ENCODE measurements at regions not wholly inside any gene's neighbourhood (a gene's known extent, or its start where the extent isn't known, plus 50 kb on each side); places are given as distances from the start of the nearest gene placed in this dataset.

DNA sequence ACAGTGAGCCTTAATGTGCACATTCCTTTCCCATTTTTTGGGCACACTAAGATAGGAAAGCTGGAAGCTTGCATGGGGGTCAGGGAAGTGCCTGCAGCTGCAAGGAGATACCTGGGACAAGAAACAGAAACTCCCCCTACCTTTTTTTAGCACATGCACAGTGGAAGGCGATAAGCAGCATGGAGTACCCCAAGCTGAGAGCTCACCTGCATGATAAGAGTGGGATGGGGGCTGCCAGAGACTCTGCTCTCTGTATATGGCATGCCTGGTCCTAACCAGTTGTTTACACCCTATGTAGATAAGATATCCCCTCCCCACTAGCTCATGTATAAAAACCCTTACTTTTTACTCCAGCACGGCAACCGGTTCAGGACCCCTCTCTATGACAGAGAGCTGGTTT lies 135.9 kb downstream of the TENT5D start:
- no peak for TF ChIP-seq POLR2A (IDR thresholded peaks at IDR 0.05)
- TF ChIP-seq, protein P1, sequence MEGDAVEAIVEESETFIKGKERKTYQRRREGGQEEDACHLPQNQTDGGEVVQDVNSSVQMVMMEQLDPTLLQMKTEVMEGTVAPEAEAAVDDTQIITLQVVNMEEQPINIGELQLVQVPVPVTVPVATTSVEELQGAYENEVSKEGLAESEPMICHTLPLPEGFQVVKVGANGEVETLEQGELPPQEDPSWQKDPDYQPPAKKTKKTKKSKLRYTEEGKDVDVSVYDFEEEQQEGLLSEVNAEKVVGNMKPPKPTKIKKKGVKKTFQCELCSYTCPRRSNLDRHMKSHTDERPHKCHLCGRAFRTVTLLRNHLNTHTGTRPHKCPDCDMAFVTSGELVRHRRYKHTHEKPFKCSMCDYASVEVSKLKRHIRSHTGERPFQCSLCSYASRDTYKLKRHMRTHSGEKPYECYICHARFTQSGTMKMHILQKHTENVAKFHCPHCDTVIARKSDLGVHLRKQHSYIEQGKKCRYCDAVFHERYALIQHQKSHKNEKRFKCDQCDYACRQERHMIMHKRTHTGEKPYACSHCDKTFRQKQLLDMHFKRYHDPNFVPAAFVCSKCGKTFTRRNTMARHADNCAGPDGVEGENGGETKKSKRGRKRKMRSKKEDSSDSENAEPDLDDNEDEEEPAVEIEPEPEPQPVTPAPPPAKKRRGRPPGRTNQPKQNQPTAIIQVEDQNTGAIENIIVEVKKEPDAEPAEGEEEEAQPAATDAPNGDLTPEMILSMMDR (IDR thresholded peaks at IDR 0.05), result no peak

All from Peyer's patch (tissue), 4 donors.